Progenitor cell of endocrine pancreas (in vitro differentiated cells): ENCODE measurements at regions not wholly inside any gene's neighbourhood (a gene's known extent, or its start where the extent isn't known, plus 50 kb on each side); places are given as distances from the start of the nearest gene placed in this dataset.
"Not testable (repeated sequence)": the region's sequence is repeated elsewhere in the genome, so short reads cannot be mapped to it uniquely, and the experiment has no call there.

Source experiments
- DNase-seq: peaks from one replicate; pipeline ENCODE4 v3.0.0; 2021; ENCODE audit warnings: low spot score; ENCODE audit not compliant: unreplicated experiment
- H3K27ac Mint-ChIP-seq: 2 replicates; pipeline ENCODE4 v1.8.0; 2021; ENCODE audit warnings: mild to moderate bottlenecking, moderate library complexity, mixed read lengths
- H3K27me3 Mint-ChIP-seq: 2 replicates; pipeline ENCODE4 v1.8.0; 2021; ENCODE audit warnings: mixed read lengths
- H3K36me3 Mint-ChIP-seq: 2 replicates; pipeline ENCODE4 v1.8.0; 2022; ENCODE audit warnings: mixed read lengths; ENCODE audit not compliant: insufficient read depth
- H3K4me1 Mint-ChIP-seq: 2 replicates; pipeline ENCODE4 v1.8.0; 2021; ENCODE audit warnings: low read depth, mixed read lengths
- H3K4me3 Mint-ChIP-seq: 2 replicates; pipeline ENCODE4 v1.8.0; 2021; ENCODE audit warnings: low read depth, mild to moderate bottlenecking, moderate library complexity, mixed read lengths
- H3K9me3 Mint-ChIP-seq: 2 replicates; pipeline ENCODE4 v1.8.0; 2021; ENCODE audit warnings: low read depth, mixed read lengths
- CTCF ChIP-seq: fragments of 200-600 bp; sonication (generic); IDR thresholded peaks from one replicate; pipeline ENCODE4 v1.5.0; 2021; ENCODE audit warnings: antibody characterized with exemption, mild to moderate bottlenecking; ENCODE audit not compliant: unreplicated experiment

GRCh38 chr5:116773926-116774325 is 199.3 kb upstream of the SEMA6A start:
- H3K36me3 Mint-ChIP-seq = no peaks in the 10 kb centered on the region
- peaks cover 32% of the 10 kb centered on the region for H3K27me3 Mint-ChIP-seq
- no peak overlapping the region for H3K4me3 Mint-ChIP-seq
- no peak for DNase-seq
- no peak overlapping the region for H3K27ac Mint-ChIP-seq
- TF ChIP-seq CTCF = no peak
- peaks cover 8% of the 10 kb centered on the region for H3K9me3 Mint-ChIP-seq
- peaks cover 26% of the 10 kb centered on the region for H3K4me1 Mint-ChIP-seq

- peaks cover 21% of the 10 kb centered on the region for H3K27me3 Mint-ChIP-seq
- no peaks in the 10 kb centered on the region for H3K36me3 Mint-ChIP-seq
- no peak overlapping the region for H3K4me3 Mint-ChIP-seq
- H3K4me1 Mint-ChIP-seq = peaks cover 24% of the 10 kb centered on the region
- DNase-seq = no peak
- H3K27ac Mint-ChIP-seq = no peak overlapping the region
- TF ChIP-seq CTCF = no peak
- H3K9me3 Mint-ChIP-seq = peaks cover 8% of the 10 kb centered on the region
Observed at GRCh38 chr5:116772806-116773205, 198.2 kb upstream of the SEMA6A start.

GRCh38 chr5:116772152-116772501 is 197.5 kb upstream of the SEMA6A start:
- no peak for DNase-seq
- no peaks in the 10 kb centered on the region for H3K36me3 Mint-ChIP-seq
- H3K4me3 Mint-ChIP-seq = no peak overlapping the region
- H3K9me3 Mint-ChIP-seq = peaks cover 8% of the 10 kb centered on the region
- H3K27ac Mint-ChIP-seq = no peak overlapping the region
- TF ChIP-seq CTCF = no peak
- H3K4me1 Mint-ChIP-seq = peaks cover 24% of the 10 kb centered on the region
- H3K27me3 Mint-ChIP-seq = peaks cover 18% of the 10 kb centered on the region

- peaks cover 20% of the 10 kb centered on the region for H3K4me1 Mint-ChIP-seq
- TF ChIP-seq CTCF = no peak
- H3K27ac Mint-ChIP-seq = no peak overlapping the region
- H3K27me3 Mint-ChIP-seq = peaks cover 13% of the 10 kb centered on the region
- DNase-seq = no peak
- H3K4me3 Mint-ChIP-seq = no peak overlapping the region
- no peaks in the 10 kb centered on the region for H3K36me3 Mint-ChIP-seq
- H3K9me3 Mint-ChIP-seq = peaks cover 8% of the 10 kb centered on the region
Observed at GRCh38 chr5:116771466-116772151, 197.0 kb upstream of the SEMA6A start.

GRCh38 chr5:116769953-116770352 is 195.3 kb upstream of the SEMA6A start:
- H3K27me3 Mint-ChIP-seq, H3K4me3 Mint-ChIP-seq, H3K36me3 Mint-ChIP-seq, DNase-seq, H3K9me3 Mint-ChIP-seq, H3K27ac Mint-ChIP-seq: not testable (repeated sequence)
- peaks cover 14% of the 10 kb centered on the region for H3K4me1 Mint-ChIP-seq

GRCh38 chr5:116769470-116769869 is 194.8 kb upstream of the SEMA6A start:
- Mint-ChIP-seq H3K4me1 (peaks cover 14% of the 10 kb centered on the region), H3K27me3 (peaks cover 3% of the 10 kb centered on the region), H3K36me3 (no peaks in the 10 kb centered on the region), H3K9me3 (no peaks in the 10 kb centered on the region), H3K4me3 (no peak overlapping the region), H3K27ac (no peak overlapping the region)
- no peak for TF ChIP-seq CTCF
- DNase-seq = no peak
